OCI-LY3 (cell line): ENCODE measurements at regions not wholly inside any gene's neighbourhood (a gene's known extent, or its start where the extent isn't known, plus 50 kb on each side); places are given as distances from the start of the nearest gene placed in this dataset.

ENCODE experiments used
- H2AFZ ChIP-seq: fragments of 200-600, 300-600 bp; shearing (Covaris generic); 2 replicates; pipeline ENCODE4 v1.6.0; 2014; ENCODE audit warnings: antibody characterized with exemption, low read depth, low read length
- H3K27ac ChIP-seq: fragments of 200-600, 300-600 bp; sonication (generic); 2 replicates; pipeline ENCODE4 v1.5.1; 2014; ENCODE audit warnings: mild to moderate bottlenecking, low read length, moderate library complexity, mixed read lengths
- H3K27me3 ChIP-seq: fragments of 200-600, 300-600 bp; sonication (generic); 2 replicates; pipeline ENCODE4 v1.6.1; 2014; ENCODE audit warnings: low read depth, low read length, mixed read lengths
- H3K36me3 ChIP-seq: fragments of 200-600, 300-600 bp; sonication (generic); replicated peaks from 2 replicates; pipeline ENCODE3; 2014; ENCODE audit warnings: low read depth, low read length, mixed read lengths
- H3K4me1 ChIP-seq: fragments of 300-600, 200-600 bp; sonication (generic); 2 replicates; pipeline ENCODE4 v1.6.1; 2014; ENCODE audit warnings: low read length, mixed read lengths
- H3K4me2 ChIP-seq: fragments of 200-600, 300-600 bp; sonication (generic); 2 replicates; pipeline ENCODE4 v1.6.1; 2014; ENCODE audit warnings: low read length, mixed read lengths
- H3K4me3 ChIP-seq: fragments of 300-600, 200-600 bp; sonication (generic); 2 replicates; pipeline ENCODE4 v1.5.1; 2014; ENCODE audit warnings: antibody characterized with exemption, mild to moderate bottlenecking, low read length, moderate library complexity
- H3K79me2 ChIP-seq: fragments of 300-600, 200-600 bp; shearing (Covaris generic); 2 replicates; pipeline ENCODE4 v1.6.1; 2014; ENCODE audit warnings: mild to moderate bottlenecking, low read length, mixed read lengths
- H3K9ac ChIP-seq: fragments of 300-600, 200-600 bp; shearing (Covaris generic); 2 replicates; pipeline ENCODE4 v1.6.0; 2014; ENCODE audit warnings: mild to moderate bottlenecking, low read length, moderate library complexity
- H3K9me3 ChIP-seq: fragments of 200-600, 300-600 bp; shearing (Covaris generic); 2 replicates; pipeline ENCODE4 v1.6.1; 2014; ENCODE audit warnings: low read length, mixed read lengths; ENCODE audit not compliant: insufficient read depth
- H4K20me1 ChIP-seq: fragments of 200-600, 300-600 bp; sonication (generic); 2 replicates; pipeline ENCODE4 v1.6.1; 2016; ENCODE audit warnings: low read length, mixed read lengths; ENCODE audit not compliant: insufficient read depth
- EZH2phosphoT487 ChIP-seq: fragments of 200-600 bp; shearing (Covaris generic); IDR thresholded peaks from 2 replicates; pipeline ENCODE4 v1.6.1; 2018; ENCODE audit warnings: antibody characterized with exemption, mixed run types, low read depth
- TF ChIP-seq, protein P1 (sequence below): fragments of 200-600, 300-600 bp; sonication (generic); IDR thresholded peaks from 2 replicates; pipeline ENCODE4 v1.5.1; 2014; ENCODE audit warnings: antibody characterized with exemption, low read length, low read depth

DNA sequence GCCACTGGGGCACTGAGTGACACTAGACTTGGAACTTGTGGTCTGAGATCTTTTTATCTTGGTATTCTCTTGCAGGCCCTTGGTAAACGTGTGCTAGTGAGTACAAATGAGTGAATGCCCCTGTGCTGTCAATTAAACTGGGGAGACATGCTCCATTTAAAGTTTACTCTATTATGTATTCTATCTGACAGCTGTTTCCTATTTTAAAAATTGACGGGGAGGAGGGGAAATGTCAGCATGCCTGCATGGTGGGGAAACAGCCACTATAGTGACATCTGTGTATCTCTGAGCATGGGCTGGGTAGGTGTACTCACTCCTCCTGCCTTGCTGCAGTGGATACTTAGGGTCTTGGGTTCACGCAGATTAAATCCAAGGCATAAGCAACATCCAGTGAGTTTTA is 59.0 kb upstream of the IKBKE start:
- TF ChIP-seq EZH2phosphoT487: no peak
- TF ChIP-seq, protein P1, sequence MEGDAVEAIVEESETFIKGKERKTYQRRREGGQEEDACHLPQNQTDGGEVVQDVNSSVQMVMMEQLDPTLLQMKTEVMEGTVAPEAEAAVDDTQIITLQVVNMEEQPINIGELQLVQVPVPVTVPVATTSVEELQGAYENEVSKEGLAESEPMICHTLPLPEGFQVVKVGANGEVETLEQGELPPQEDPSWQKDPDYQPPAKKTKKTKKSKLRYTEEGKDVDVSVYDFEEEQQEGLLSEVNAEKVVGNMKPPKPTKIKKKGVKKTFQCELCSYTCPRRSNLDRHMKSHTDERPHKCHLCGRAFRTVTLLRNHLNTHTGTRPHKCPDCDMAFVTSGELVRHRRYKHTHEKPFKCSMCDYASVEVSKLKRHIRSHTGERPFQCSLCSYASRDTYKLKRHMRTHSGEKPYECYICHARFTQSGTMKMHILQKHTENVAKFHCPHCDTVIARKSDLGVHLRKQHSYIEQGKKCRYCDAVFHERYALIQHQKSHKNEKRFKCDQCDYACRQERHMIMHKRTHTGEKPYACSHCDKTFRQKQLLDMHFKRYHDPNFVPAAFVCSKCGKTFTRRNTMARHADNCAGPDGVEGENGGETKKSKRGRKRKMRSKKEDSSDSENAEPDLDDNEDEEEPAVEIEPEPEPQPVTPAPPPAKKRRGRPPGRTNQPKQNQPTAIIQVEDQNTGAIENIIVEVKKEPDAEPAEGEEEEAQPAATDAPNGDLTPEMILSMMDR: no peak
- no peaks in the 10 kb centered on the region for H3K27me3 ChIP-seq
- no peaks in the 10 kb centered on the region for H3K79me2 ChIP-seq
- H4K20me1 ChIP-seq: 0 out of 2 replicates have a peak, but pooled peaks cover 5% of the 10 kb centered on the region
- peaks cover 23% of the 10 kb centered on the region for H3K4me1 ChIP-seq
- no peak overlapping the region for H3K27ac ChIP-seq
- H3K4me2 ChIP-seq: no peak overlapping the region
- H3K4me3 ChIP-seq: no peak overlapping the region
- H3K9me3 ChIP-seq: no peaks in the 10 kb centered on the region
- peaks cover 12% of the 10 kb centered on the region for H3K36me3 ChIP-seq
- no peak overlapping the region for H2AFZ ChIP-seq
- no peak overlapping the region for H3K9ac ChIP-seq

DNA sequence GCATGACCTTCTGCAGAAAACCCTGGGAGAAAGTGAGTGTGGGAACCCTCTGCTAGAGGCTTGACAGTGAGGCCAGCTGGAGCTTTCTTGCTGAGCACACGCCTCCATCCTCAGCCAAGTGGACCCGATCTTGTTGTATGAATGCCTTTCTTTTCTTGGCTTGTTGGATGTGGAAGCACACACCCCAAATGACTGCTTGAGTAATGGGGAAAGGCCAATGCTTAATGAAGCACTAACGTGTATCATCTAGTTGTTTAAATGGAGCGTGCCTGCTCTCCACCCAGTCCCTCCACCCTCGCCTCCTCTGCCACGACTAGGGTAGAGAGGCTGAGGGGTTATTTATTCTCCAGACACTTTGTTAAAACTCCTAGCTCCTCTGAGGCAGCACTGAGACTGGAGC is 54.3 kb upstream of the IKBKE start:
- TF ChIP-seq, protein P1: no peak
- TF ChIP-seq EZH2phosphoT487: no peak
- no peaks in the 10 kb centered on the region for H3K9me3 ChIP-seq
- no peak overlapping the region for H3K27ac ChIP-seq
- H3K79me2 ChIP-seq: no peaks in the 10 kb centered on the region
- 0 out of 2 replicates have a peak, but pooled peaks cover 10% of the 10 kb centered on the region for H4K20me1 ChIP-seq
- H2AFZ ChIP-seq: no peak overlapping the region
- peaks cover 25% of the 10 kb centered on the region for H3K36me3 ChIP-seq
- no peak overlapping the region; the same call in 1 of the 2 replicates for H3K4me2 ChIP-seq
- H3K4me3 ChIP-seq: no peak overlapping the region
- peaks cover 44% of the 10 kb centered on the region for H3K4me1 ChIP-seq
- H3K27me3 ChIP-seq: no peaks in the 10 kb centered on the region
- no peak overlapping the region for H3K9ac ChIP-seq

DNA sequence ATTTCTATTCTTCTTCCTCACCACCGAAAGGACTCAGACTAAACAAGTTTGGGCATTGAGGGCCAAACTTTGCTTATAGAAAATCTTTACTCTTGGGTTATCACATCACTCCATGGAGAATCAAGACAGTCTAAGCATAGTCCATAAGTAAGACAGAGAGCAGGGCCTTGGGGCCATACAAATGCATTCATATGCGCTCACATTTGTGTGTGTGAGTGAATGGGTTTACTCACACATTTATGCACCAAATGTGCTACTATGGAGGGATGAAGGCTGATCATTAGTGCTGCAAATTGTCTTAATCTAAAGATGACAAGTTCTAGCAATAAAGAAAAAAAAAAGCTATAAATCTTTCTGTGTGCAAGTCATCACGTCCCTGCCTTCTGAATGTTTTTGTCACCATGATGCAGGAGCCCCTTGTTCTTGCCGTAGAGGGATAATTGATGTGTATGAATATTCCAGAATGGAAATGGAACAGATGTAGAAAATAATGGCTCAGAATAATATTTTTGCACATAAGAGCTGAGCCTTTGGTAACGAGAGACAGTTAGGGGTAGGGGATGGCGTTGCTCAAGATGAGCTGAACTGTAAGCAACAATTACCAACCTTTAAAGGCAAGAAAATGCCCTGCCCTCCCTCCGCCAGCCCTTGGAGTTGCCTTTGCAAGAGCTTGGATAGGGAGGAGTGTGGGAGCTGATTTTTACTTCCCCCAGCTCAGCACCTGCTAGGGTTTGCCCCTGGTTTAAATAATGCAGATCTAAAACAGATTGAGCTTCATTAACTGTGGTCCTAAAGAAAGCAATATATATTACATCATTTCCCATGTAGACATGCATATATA is 52.3 kb upstream of the IKBKE start:
- Histone ChIP-seq H3K36me3 (peaks cover 34% of the 10 kb centered on the region), H3K27ac (peak overlapping the region; percentile 15; the same call in 1 of the 2 replicates), H3K27me3 (no peaks in the 10 kb centered on the region), H4K20me1 (0 out of 2 replicates have a peak, but pooled peaks cover 5% of the 10 kb centered on the region), H2AFZ (no peak overlapping the region), H3K4me3 (no peak overlapping the region), H3K79me2 (no peaks in the 10 kb centered on the region), H3K4me2 (peak overlapping the region; percentile 50), H3K4me1 (peaks cover 44% of the 10 kb centered on the region), H3K9ac (no peak overlapping the region), H3K9me3 (no peaks in the 10 kb centered on the region)
- TF ChIP-seq, protein P1: no peak
- TF ChIP-seq EZH2phosphoT487: no peak

DNA sequence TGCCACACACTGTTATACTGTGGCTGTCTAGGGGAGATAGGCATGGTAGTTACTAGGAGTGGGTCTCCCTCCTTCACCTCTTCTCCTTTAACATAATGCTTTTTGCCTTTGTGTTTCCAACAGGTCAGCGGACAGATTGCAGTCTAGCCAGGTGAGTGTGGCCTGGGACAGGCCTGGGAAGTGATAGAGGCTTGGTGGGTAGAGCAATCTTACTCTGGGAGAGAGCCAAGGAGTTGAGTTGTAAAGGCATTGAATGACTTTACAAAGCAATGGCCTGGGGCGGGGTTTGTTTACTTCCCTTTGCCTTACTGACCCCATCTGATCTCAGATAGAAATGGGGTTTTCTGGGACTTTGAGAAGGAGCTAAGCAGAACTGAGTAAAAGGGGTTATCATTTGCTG is 51.0 kb upstream of the IKBKE start:
- Histone ChIP-seq H2AFZ (no peak overlapping the region), H3K9me3 (no peaks in the 10 kb centered on the region), H3K4me1 (peaks cover 41% of the 10 kb centered on the region), H3K27ac (no peak overlapping the region), H3K27me3 (no peaks in the 10 kb centered on the region), H3K79me2 (no peaks in the 10 kb centered on the region), H3K4me3 (no peak overlapping the region), H4K20me1 (0 out of 2 replicates have a peak, but pooled peaks cover 5% of the 10 kb centered on the region), H3K36me3 (peaks cover 34% of the 10 kb centered on the region), H3K9ac (no peak overlapping the region), H3K4me2 (no peak overlapping the region)
- TF ChIP-seq, protein P1: no peak
- no peak for TF ChIP-seq EZH2phosphoT487
